ENCODE measurements at regions not wholly inside any gene's neighbourhood (a gene's known extent, or its start where the extent isn't known, plus 50 kb on each side); places are given as distances from the start of the nearest gene placed in this dataset.

DNA sequence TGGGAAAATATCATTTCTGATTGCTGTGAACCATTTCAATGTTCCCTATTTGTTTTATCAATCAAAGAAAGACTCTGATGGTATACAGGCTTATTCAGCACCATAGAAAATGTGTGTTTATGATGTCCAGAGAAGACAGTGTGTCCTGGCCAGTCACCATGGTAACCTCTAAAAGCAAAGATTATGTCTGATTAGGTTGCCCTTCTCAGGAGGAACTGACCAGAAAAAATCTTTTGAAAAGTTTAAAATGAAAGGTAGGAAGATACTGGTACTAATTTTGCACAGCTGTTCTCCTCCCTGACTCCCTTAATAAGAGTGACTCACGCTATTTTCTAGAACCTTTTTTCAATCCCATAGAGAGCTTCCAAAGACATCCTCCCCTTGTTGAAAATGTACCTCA lies 391.8 kb upstream of the DCN start:
- TF ChIP-seq CTCF (IDR thresholded peaks at IDR 0.05) (no peak), EZH2 (IDR thresholded peaks at IDR 0.05; ENCODE audit: borderline replicate concordance, insufficient read depth, low read depth, low read length, poor library complexity, severe bottlenecking) (no peak)
